GM12878 (cell line): ENCODE measurements at regions not wholly inside any gene's neighbourhood (a gene's known extent, or its start where the extent isn't known, plus 50 kb on each side); places are given as distances from the start of the nearest gene placed in this dataset.

Source experiments
- ATAC-seq: fragments of 200-7000 bp; cut with Tn5 transposase; 3 replicates; pipeline ENCODE4 v1.9.1; 2020; ENCODE audit warnings: mild to moderate bottlenecking, moderate library complexity
- BruUV-seq: library from RNA; stranded (reverse); fragments of 400-500 nt; replicated peaks from 2 replicates; lab custom pipeline; 2021; lab: Mats Ljungman, UMichigan
- CTCF ChIA-PET: fragments of 300-600 bp; sonication (Branson Sonifier 250); formaldehyde crosslinking; extraction: SDS; loops from one replicate; lab custom pipeline; 2021; ENCODE audit warnings: inconsistent platforms; lab: Yijun Ruan, JAX
- POLR2A ChIA-PET: fragments of 350-600 bp; formaldehyde crosslinking; extraction: SDS; loops from one replicate; lab custom pipeline; 2021; ENCODE audit warnings: inconsistent platforms; lab: Charles Lee
- RAD21 ChIA-PET: fragments of 300-600 bp; sonication (Branson Sonifier 250); formaldehyde crosslinking; loops from one replicate; lab custom pipeline; 2023; ENCODE audit warnings: antibody characterized with exemption; ENCODE audit not compliant: unreplicated experiment; lab: Charles Lee
- SMC1A ChIA-PET: fragments of 300-600 bp; sonication (Branson Sonifier 250); formaldehyde crosslinking; loops from one replicate; lab custom pipeline; 2023; ENCODE audit not compliant: unreplicated experiment, uncharacterized antibody; lab: Charles Lee
- DNase-seq: peaks from one replicate; pipeline ENCODE4 v3.0.0-alpha.2; 2011; ENCODE audit warnings: low read depth, low spot score
- FAIRE-seq: peaks from 3 replicates; lab custom pipeline; 2011; peaks lifted over from hg19 to GRCh38; lab: Jason Lieb, UNC
- H2AFZ ChIP-seq: 2 replicates; pipeline ENCODE4 v1.6.0; 2011; ENCODE audit warnings: low read depth, low read length, control low read depth; ENCODE audit not compliant: control insufficient read depth
- H3K27ac ChIP-seq: 2 replicates; pipeline ENCODE4 v1.5.1; 2011; ENCODE audit warnings: control low read depth; ENCODE audit not compliant: control insufficient read depth, insufficient read depth
- H3K27me3 ChIP-seq, 2 experiments: replicated peaks in 1 of 2; 2 replicates each; pipeline versions ENCODE4 v1.6.0 to v1.6.1; 2011; ENCODE audit warnings: low read length in 1 of 2; ENCODE audit not compliant: control insufficient read depth in 2 of 2, insufficient read depth in 2 of 2
- H3K36me3 ChIP-seq, 2 experiments: 2 replicates each; pipeline ENCODE4 v1.5.1; 2011; ENCODE audit warnings: low read length in 1 of 2; ENCODE audit not compliant: control insufficient read depth in 2 of 2, insufficient read depth in 2 of 2
- H3K4me1 ChIP-seq: 2 replicates; pipeline ENCODE4 v1.6.1; 2011; ENCODE audit warnings: mild to moderate bottlenecking, low read length, moderate library complexity, mixed read lengths; ENCODE audit not compliant: control insufficient read depth, insufficient read depth
- H3K4me2 ChIP-seq: 2 replicates; pipeline ENCODE4 v1.6.0; 2011; ENCODE audit warnings: control low read depth; ENCODE audit not compliant: control insufficient read depth, insufficient read depth
- H3K4me3 ChIP-seq: fragments of 200-600 bp; sonication (generic); 2 replicates; pipeline ENCODE4 v1.5.1; 2016
- H3K79me2 ChIP-seq: 2 replicates; pipeline ENCODE4 v1.6.0; 2011; ENCODE audit warnings: low read length; ENCODE audit not compliant: control insufficient read depth, insufficient read depth
- H3K9ac ChIP-seq: 2 replicates; pipeline ENCODE4 v1.8.0; 2011; ENCODE audit warnings: low read length, control low read depth, mixed read lengths; ENCODE audit not compliant: control insufficient read depth, insufficient read depth
- H3K9me3 ChIP-seq: replicated peaks from 3 replicates; pipeline ENCODE4 v1.5.1; 2011; ENCODE audit warnings: mild to moderate bottlenecking, low read length; ENCODE audit not compliant: control insufficient read depth, insufficient read depth
- H4K20me1 ChIP-seq: 2 replicates; pipeline ENCODE4 v1.6.0; 2011; ENCODE audit not compliant: control insufficient read depth, insufficient read depth
- ATF3 ChIP-seq: IDR thresholded peaks from 2 replicates; pipeline ENCODE4 v1.6.1; 2011; ENCODE audit warnings: low read depth, mild to moderate bottlenecking, low read length, moderate library complexity, borderline replicate concordance; ENCODE audit errors: extremely low read depth
- ATF7 ChIP-seq: fragments of 450-650 bp; IDR thresholded peaks from 2 replicates; pipeline ENCODE4 v1.6.1; 2016; ENCODE audit warnings: low read depth, mild to moderate bottlenecking
- CREB1 ChIP-seq: IDR thresholded peaks from 2 replicates; pipeline ENCODE4 v1.6.1; 2012; ENCODE audit warnings: low read depth, mild to moderate bottlenecking, inconsistent platforms
- IRF5 ChIP-seq: fragments of 450-650 bp; IDR thresholded peaks from 2 replicates; pipeline ENCODE4 v1.6.1; 2017; ENCODE audit warnings: borderline replicate concordance
- NBN ChIP-seq: fragments of 450-650 bp; IDR thresholded peaks from 2 replicates; pipeline ENCODE4 v1.6.1; 2016
- NFIC ChIP-seq: IDR thresholded peaks from 2 replicates; pipeline ENCODE4 v1.6.1; 2012; ENCODE audit warnings: low read depth, mild to moderate bottlenecking, inconsistent platforms, low read length, moderate library complexity
- NR2C1 ChIP-seq: fragments of 450-650 bp; IDR thresholded peaks from 2 replicates; pipeline ENCODE4 v1.6.1; 2017; ENCODE audit warnings: antibody characterized with exemption, mild to moderate bottlenecking, moderate library complexity
- PAX5 ChIP-seq: IDR thresholded peaks from 2 replicates; pipeline ENCODE4 v1.6.1; 2011; ENCODE audit warnings: low read depth, low read length, borderline replicate concordance
- PAX8 ChIP-seq: fragments of 450-650 bp; IDR thresholded peaks from 2 replicates; pipeline ENCODE4 v1.6.1; 2017; ENCODE audit warnings: mild to moderate bottlenecking, moderate library complexity
- POLR2A ChIP-seq: IDR thresholded peaks from 2 replicates; pipeline ENCODE4 v1.6.1; 2011; ENCODE audit warnings: low read depth, mild to moderate bottlenecking, low read length
- POLR2AphosphoS2 ChIP-seq: IDR thresholded peaks from 2 replicates; pipeline ENCODE4 v1.6.1; 2011; ENCODE audit warnings: low read depth, mild to moderate bottlenecking, low read length, improper control_type of control experiment, moderate library complexity
- RBBP5 ChIP-seq: fragments of 200-600 bp; sonication (generic); conservative IDR thresholded peaks from 2 replicates; pipeline ENCODE4 v1.6.1; 2016
- SIX5 ChIP-seq: IDR thresholded peaks from 2 replicates; pipeline ENCODE4 v1.6.1; 2011; ENCODE audit warnings: mild to moderate bottlenecking, low read depth, low read length, moderate library complexity; ENCODE audit not compliant: severe bottlenecking
- SMC3 ChIP-seq: IDR thresholded peaks from 2 replicates; pipeline ENCODE4 v1.6.1; 2011; ENCODE audit warnings: low read length, improper control_type of control experiment, borderline replicate concordance
- SREBF1 ChIP-seq: IDR thresholded peaks from 2 replicates; pipeline ENCODE4 v1.6.1; 2012; ENCODE audit warnings: mild to moderate bottlenecking, low read length
- TARDBP ChIP-seq: IDR thresholded peaks from 2 replicates; pipeline ENCODE4 v1.6.1; 2016; ENCODE audit warnings: borderline replicate concordance
- WGBS: methylation state at CpG from one replicate; pipeline ENCODE4 v1.1.6; 2016; ENCODE audit warnings: low lambda C conversion rate; ENCODE audit not compliant: insufficient replicate concordance, insufficient coverage; ENCODE audit errors: missing lambda C conversion rate; 5-methylcytosine and 5-hydroxymethylcytosine counted together
- in situ Hi-C: fragments of 300-500 bp; cut with MboI; formaldehyde crosslinking; loops from 9 replicates; pipeline ENCODE4 v1.14.3; 2018; ENCODE audit warnings: mixed read lengths
- intact Hi-C: fragments of 100-400 bp; cut with micrococcal nuclease; formaldehyde crosslinking; loops from one replicate; pipeline ENCODE4 v1.14.2; 2022; ENCODE audit not compliant: unreplicated experiment
- TF ChIP-seq, protein P1 (sequence below): fragments of 450-650 bp; IDR thresholded peaks from 2 replicates; pipeline ENCODE4 v1.6.1; 2017; ENCODE audit warnings: mild to moderate bottlenecking

GRCh38 chr6:113011389-113011788, 664.3 kb downstream of the RFPL4B start:
- SMC1A ChIA-PET = interaction anchor here (1.1 to 1.7 kb wide), 4 partner anchors 10 to 64 kb away, joined by 3 to 4 read pairs (median 4); no protein-coding TSS in a partner anchor

GRCh38 chr6:113011801-113012200, 664.7 kb downstream of the RFPL4B start:
- ChIA-PET RAD21 (no interaction called here), POLR2A (no interaction called here), SMC1A (interaction anchor here (0.6 to 1.7 kb wide), 5 partner anchors 10 to 577 kb away, joined by 3 to 4 read pairs (median 3); no protein-coding TSS in a partner anchor), CTCF (interaction anchor here (0.9 to 1.2 kb wide), 2 partner anchors 8 to 10 kb away, joined by 3 to 4 read pairs; no protein-coding TSS in a partner anchor)
- no peak for FAIRE-seq
- intact Hi-C loops = no loop called here
- H3K9me3 ChIP-seq = no peaks in the 10 kb centered on the region
- no peaks in the 10 kb centered on the region for H3K36me3 ChIP-seq
- no TSS peak for BruUV-seq
- no peak overlapping the region for H3K27ac ChIP-seq
- TF ChIP-seq SREBF1 = no peak
- no peak for TF ChIP-seq ATF7
- TF ChIP-seq CREB1 = no peak
- TF ChIP-seq NBN = no peak
- no peak for TF ChIP-seq POLR2A
- no peak for TF ChIP-seq RBBP5
- no peak for TF ChIP-seq IRF5
- TF ChIP-seq, protein P1, sequence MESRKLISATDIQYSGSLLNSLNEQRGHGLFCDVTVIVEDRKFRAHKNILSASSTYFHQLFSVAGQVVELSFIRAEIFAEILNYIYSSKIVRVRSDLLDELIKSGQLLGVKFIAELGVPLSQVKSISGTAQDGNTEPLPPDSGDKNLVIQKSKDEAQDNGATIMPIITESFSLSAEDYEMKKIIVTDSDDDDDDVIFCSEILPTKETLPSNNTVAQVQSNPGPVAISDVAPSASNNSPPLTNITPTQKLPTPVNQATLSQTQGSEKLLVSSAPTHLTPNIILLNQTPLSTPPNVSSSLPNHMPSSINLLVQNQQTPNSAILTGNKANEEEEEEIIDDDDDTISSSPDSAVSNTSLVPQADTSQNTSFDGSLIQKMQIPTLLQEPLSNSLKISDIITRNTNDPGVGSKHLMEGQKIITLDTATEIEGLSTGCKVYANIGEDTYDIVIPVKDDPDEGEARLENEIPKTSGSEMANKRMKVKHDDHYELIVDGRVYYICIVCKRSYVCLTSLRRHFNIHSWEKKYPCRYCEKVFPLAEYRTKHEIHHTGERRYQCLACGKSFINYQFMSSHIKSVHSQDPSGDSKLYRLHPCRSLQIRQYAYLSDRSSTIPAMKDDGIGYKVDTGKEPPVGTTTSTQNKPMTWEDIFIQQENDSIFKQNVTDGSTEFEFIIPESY = no peak
- no peak for TF ChIP-seq SMC3
- no peak for TF ChIP-seq ATF3
- TF ChIP-seq PAX5 = no peak
- TF ChIP-seq NFIC = no peak
- TF ChIP-seq PAX8 = no peak
- TF ChIP-seq NR2C1 = no peak
- no peaks in the 10 kb centered on the region for H4K20me1 ChIP-seq
- WGBS = 39% methylated on average over 5 of the region's 5 CpGs
- no peak for ATAC-seq
- H3K27me3 ChIP-seq = no peaks in the 10 kb centered on the region
- H3K4me1 ChIP-seq = no peaks in the 10 kb centered on the region
- in situ Hi-C loops = no loop called here
- no peak overlapping the region for H2AFZ ChIP-seq
- no peak overlapping the region for H3K4me3 ChIP-seq
- no peak overlapping the region for H3K9ac ChIP-seq
- H3K79me2 ChIP-seq = no peaks in the 10 kb centered on the region
- no peak overlapping the region for H3K4me2 ChIP-seq
- no peak for DNase-seq

More at GRCh38 chr6:113011389-113011788, 664.3 kb downstream of the RFPL4B start:
- BruUV-seq = no TSS peak
- POLR2A ChIA-PET = no interaction called here
- H4K20me1 ChIP-seq = no peaks in the 10 kb centered on the region
- ATAC-seq (no peak), FAIRE-seq (no peak), DNase-seq (no peak)
- RAD21 ChIA-PET = no interaction called here
- no peak for TF ChIP-seq POLR2AphosphoS2
- no peak for TF ChIP-seq SIX5
- no peak for TF ChIP-seq TARDBP
- TF ChIP-seq RBBP5 = no peak
- no peak overlapping the region for H2AFZ ChIP-seq
- no peaks in the 10 kb centered on the region for H3K27me3 ChIP-seq
- no peak overlapping the region for H3K4me3 ChIP-seq
- H3K4me2 ChIP-seq = no peak overlapping the region
- no peaks in the 10 kb centered on the region for H3K36me3 ChIP-seq
- no peak overlapping the region for H3K27ac ChIP-seq
- intact Hi-C loops = no loop called here
- in situ Hi-C loops = no loop called here
- H3K79me2 ChIP-seq = no peaks in the 10 kb centered on the region
- 0% methylated on average over 1 of the region's 1 CpG for WGBS
- H3K9ac ChIP-seq = no peak overlapping the region
- H3K4me1 ChIP-seq = no peaks in the 10 kb centered on the region
- H3K9me3 ChIP-seq = no peaks in the 10 kb centered on the region
- CTCF ChIA-PET = interaction anchor here (0.9 to 1.2 kb wide), 2 partner anchors 9 to 10 kb away, joined by 3 to 4 read pairs; no protein-coding TSS in a partner anchor
